ENCODE measurements at regions not wholly inside any gene's neighbourhood (a gene's known extent, or its start where the extent isn't known, plus 50 kb on each side); places are given as distances from the start of the nearest gene placed in this dataset.

DNA sequence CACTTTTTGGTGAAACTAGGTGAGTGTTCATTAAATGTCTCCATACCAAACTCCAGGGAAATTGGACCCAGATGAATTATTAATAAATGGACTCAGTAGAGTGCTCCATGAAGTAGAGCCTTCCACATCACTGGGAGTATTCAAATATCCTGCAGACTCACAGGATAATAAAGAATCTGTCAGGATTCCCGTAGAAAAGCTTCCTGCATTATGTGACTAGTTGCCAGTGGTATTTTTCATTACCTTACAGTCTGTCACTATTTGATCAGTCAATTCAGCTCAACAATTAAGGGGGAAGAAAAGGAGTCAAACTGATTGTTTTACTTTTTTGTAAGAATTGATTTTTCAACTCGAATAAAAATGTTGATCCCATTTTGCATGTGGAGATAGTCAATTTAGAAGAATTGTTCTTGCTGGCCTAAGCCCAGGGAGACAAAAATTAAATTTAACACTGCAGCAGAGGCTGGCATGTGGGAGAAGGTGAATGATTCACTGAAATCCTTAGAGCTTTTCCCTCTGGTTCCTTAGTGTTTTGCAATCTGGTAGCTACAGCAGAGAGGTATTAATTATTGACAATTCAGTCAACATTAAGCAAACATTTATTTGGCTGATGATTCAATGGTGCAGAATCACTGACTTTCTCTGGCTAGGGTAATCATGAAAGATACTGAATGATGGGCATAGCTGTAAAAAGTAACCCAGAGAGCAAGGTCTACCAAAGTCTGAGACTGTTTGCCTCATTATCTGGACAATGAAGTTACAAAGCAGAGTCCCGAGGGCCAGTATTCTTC is 442.4 kb downstream of the CD83 start:
- POLR2A ChIA-PET: no interaction called here
- TF ChIP-seq JUNB (IDR thresholded peaks at IDR 0.05) (no peak), NFYB (IDR thresholded peaks at IDR 0.05; ENCODE audit: insufficient read depth, low read depth, low read length) (no peak), NR2F1 (conservative IDR thresholded peaks at IDR 0.05) (no peak), FOXK2 (IDR thresholded peaks at IDR 0.05) (no peak), ZNF217 (IDR thresholded peaks at IDR 0.05) (no peak), ATF7 (IDR thresholded peaks at IDR 0.05; ENCODE audit: low read depth) (no peak), SRF (IDR thresholded peaks at IDR 0.05; ENCODE audit: low read depth in 2 of 2, low read length in 2 of 2) (no peak), NR2C1 (IDR thresholded peaks at IDR 0.05) (no peak), SUZ12 (IDR thresholded peaks at IDR 0.05; ENCODE audit: unreplicated experiment) (no peak), TCF12 (IDR thresholded peaks at IDR 0.05; ENCODE audit: low read depth, low read length) (no peak)
- TF ChIP-seq, protein P1, sequence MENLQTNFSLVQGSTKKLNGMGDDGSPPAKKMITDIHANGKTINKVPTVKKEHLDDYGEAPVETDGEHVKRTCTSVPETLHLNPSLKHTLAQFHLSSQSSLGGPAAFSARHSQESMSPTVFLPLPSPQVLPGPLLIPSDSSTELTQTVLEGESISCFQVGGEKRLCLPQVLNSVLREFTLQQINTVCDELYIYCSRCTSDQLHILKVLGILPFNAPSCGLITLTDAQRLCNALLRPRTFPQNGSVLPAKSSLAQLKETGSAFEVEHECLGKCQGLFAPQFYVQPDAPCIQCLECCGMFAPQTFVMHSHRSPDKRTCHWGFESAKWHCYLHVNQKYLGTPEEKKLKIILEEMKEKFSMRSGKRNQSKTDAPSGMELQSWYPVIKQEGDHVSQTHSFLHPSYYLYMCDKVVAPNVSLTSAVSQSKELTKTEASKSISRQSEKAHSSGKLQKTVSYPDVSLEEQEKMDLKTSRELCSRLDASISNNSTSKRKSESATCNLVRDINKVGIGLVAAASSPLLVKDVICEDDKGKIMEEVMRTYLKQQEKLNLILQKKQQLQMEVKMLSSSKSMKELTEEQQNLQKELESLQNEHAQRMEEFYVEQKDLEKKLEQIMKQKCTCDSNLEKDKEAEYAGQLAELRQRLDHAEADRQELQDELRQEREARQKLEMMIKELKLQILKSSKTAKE (IDR thresholded peaks at IDR 0.05; ENCODE audit: low read depth, poor library complexity, severe bottlenecking): no peak
- TF ChIP-seq, protein P2, sequence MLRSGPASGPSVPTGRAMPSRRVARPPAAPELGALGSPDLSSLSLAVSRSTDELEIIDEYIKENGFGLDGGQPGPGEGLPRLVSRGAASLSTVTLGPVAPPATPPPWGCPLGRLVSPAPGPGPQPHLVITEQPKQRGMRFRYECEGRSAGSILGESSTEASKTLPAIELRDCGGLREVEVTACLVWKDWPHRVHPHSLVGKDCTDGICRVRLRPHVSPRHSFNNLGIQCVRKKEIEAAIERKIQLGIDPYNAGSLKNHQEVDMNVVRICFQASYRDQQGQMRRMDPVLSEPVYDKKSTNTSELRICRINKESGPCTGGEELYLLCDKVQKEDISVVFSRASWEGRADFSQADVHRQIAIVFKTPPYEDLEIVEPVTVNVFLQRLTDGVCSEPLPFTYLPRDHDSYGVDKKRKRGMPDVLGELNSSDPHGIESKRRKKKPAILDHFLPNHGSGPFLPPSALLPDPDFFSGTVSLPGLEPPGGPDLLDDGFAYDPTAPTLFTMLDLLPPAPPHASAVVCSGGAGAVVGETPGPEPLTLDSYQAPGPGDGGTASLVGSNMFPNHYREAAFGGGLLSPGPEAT (IDR thresholded peaks at IDR 0.05; ENCODE audit: low read depth): no peak
- TF ChIP-seq, protein P3, sequence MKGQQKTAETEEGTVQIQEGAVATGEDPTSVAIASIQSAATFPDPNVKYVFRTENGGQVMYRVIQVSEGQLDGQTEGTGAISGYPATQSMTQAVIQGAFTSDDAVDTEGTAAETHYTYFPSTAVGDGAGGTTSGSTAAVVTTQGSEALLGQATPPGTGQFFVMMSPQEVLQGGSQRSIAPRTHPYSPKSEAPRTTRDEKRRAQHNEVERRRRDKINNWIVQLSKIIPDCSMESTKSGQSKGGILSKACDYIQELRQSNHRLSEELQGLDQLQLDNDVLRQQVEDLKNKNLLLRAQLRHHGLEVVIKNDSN (IDR thresholded peaks at IDR 0.05; ENCODE audit: borderline replicate concordance, extremely low read length, insufficient read depth, low read depth, low read length): no peak
- TF ChIP-seq, protein P4, sequence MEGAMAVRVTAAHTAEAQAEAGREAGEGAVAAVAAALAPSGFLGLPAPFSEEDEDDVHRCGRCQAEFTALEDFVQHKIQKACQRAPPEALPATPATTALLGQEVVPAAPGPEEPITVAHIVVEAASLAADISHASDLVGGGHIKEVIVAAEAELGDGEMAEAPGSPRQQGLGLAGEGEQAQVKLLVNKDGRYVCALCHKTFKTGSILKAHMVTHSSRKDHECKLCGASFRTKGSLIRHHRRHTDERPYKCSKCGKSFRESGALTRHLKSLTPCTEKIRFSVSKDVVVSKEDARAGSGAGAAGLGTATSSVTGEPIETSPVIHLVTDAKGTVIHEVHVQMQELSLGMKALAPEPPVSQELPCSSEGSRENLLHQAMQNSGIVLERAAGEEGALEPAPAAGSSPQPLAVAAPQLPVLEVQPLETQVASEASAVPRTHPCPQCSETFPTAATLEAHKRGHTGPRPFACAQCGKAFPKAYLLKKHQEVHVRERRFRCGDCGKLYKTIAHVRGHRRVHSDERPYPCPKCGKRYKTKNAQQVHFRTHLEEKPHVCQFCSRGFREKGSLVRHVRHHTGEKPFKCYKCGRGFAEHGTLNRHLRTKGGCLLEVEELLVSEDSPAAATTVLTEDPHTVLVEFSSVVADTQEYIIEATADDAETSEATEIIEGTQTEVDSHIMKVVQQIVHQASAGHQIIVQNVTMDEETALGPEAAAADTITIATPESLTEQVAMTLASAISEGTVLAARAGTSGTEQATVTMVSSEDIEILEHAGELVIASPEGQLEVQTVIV (IDR thresholded peaks at IDR 0.05; ENCODE audit: borderline replicate concordance, partially characterized antibody): no peak
- Histone ChIP-seq H3K9ac (ENCODE audit: control insufficient read depth, insufficient read depth, low read length) (no peak overlapping the region), H3K27ac (ENCODE audit: control insufficient read depth, insufficient read depth) (no peak overlapping the region), H3K27me3 (replicated peaks in 1 of 2; ENCODE audit: control insufficient read depth in 2 of 2, insufficient read depth in 2 of 2, low read length in 1 of 2) (no peaks in the 10 kb centered on the region), H3K4me2 (ENCODE audit: control insufficient read depth, insufficient read depth) (no peak overlapping the region), H3K4me1 (ENCODE audit: control insufficient read depth, insufficient read depth, low read length) (no peaks in the 10 kb centered on the region), H3K9me3 (replicated peaks; ENCODE audit: control insufficient read depth, insufficient read depth, low read length) (no peaks in the 10 kb centered on the region), H4K20me1 (ENCODE audit: control insufficient read depth, insufficient read depth) (no peaks in the 10 kb centered on the region), H3K36me3 (ENCODE audit: control insufficient read depth in 2 of 2, insufficient read depth in 2 of 2, low read length in 1 of 2) (no peaks in the 10 kb centered on the region), H3K79me2 (ENCODE audit: control insufficient read depth, insufficient read depth, low read length) (no peaks in the 10 kb centered on the region), H3K4me3 (no peak overlapping the region), H2AFZ (ENCODE audit: control insufficient read depth, low read depth, low read length) (no peak overlapping the region)
- intact Hi-C loops (cut with micrococcal nuclease; ENCODE audit: unreplicated experiment): no loop called here
- CTCF ChIA-PET: no interaction called here
- SMC1A ChIA-PET (ENCODE audit: uncharacterized antibody, unreplicated experiment): interaction anchor here (1.2 kb wide), 1 partner anchor 13 kb away, joined by 3 read pairs; no protein-coding TSS in a partner anchor
- WGBS (ENCODE audit: insufficient coverage, insufficient replicate concordance, low lambda C conversion rate, missing lambda C conversion rate): 8% methylated on average over 3 of the region's 3 CpGs
- ATAC-seq (no peak), DNase-seq (ENCODE audit: low read depth, low spot score) (no peak), FAIRE-seq (no peak)
- RAD21 ChIA-PET (ENCODE audit: unreplicated experiment): no interaction called here
- in situ Hi-C loops (cut with MboI): no loop called here
- no TSS peak for BruUV-seq (replicated peaks)

Data from GM12878 (cell line).